Neural cell (in vitro differentiated cells): ENCODE measurements at regions not wholly inside any gene's neighbourhood (a gene's known extent, or its start where the extent isn't known, plus 50 kb on each side); places are given as distances from the start of the nearest gene placed in this dataset.

Experiments used
- H2AFZ ChIP-seq: fragments of 200-600, 300-800 bp; sonication (generic), shearing (Covaris generic); 2 replicates; pipeline ENCODE4 v1.6.0; 2014; ENCODE audit warnings: low read depth, mild to moderate bottlenecking, antibody characterized with exemption, low read length, moderate library complexity
- H3F3A ChIP-seq: fragments of 200-600 bp; shearing (Covaris generic); 2 replicates; pipeline ENCODE4 v1.6.1; 2016; ENCODE audit warnings: mild to moderate bottlenecking, moderate library complexity, mixed read lengths, antibody characterized with exemption, low read length; ENCODE audit not compliant: insufficient read depth, poor library complexity, severe bottlenecking
- H3K27ac ChIP-seq: fragments of 200-600, 300-800 bp; sonication (generic), shearing (Covaris generic); 2 replicates; pipeline ENCODE4 v1.5.1; 2014; ENCODE audit warnings: mild to moderate bottlenecking, low read length, moderate library complexity
- H3K27me3 ChIP-seq: fragments of 300-800, 200-600 bp; sonication (generic), shearing (Covaris generic); 2 replicates; pipeline ENCODE4 v1.6.0; 2014; ENCODE audit warnings: mild to moderate bottlenecking, low read depth, low read length, moderate library complexity; ENCODE audit not compliant: insufficient read depth
- H3K36me3 ChIP-seq: fragments of 300-800, 200-600 bp; sonication (generic), shearing (Covaris generic); 2 replicates; pipeline ENCODE4 v1.5.1; 2014; ENCODE audit warnings: mild to moderate bottlenecking, antibody characterized with exemption, low read length, moderate library complexity; ENCODE audit not compliant: insufficient read depth
- H3K4me2 ChIP-seq: fragments of 300-800, 200-600 bp; sonication (generic), shearing (Covaris generic); 2 replicates; pipeline ENCODE4 v1.6.0; 2014; ENCODE audit warnings: mild to moderate bottlenecking, low read length
- H3K4me3 ChIP-seq: fragments of 300-800, 200-600 bp; sonication (generic), shearing (Covaris generic); 2 replicates; pipeline ENCODE4 v1.5.1; 2014; ENCODE audit warnings: mild to moderate bottlenecking, low read length, moderate library complexity
- H3K79me2 ChIP-seq: fragments of 200-600 bp; shearing (Covaris generic); replicated peaks from 2 replicates; pipeline ENCODE4 v1.6.0; 2014; ENCODE audit warnings: mild to moderate bottlenecking, low read length, moderate library complexity; ENCODE audit not compliant: insufficient read depth
- H3K9ac ChIP-seq: fragments of 300-800, 200-600 bp; sonication (generic), shearing (Covaris generic); 2 replicates; pipeline ENCODE4 v1.6.1; 2016; ENCODE audit warnings: mild to moderate bottlenecking, low read length, mixed read lengths
- H3K9me2 ChIP-seq: fragments of 200-600 bp; shearing (Covaris generic); 2 replicates; pipeline ENCODE4 v1.6.1; 2016; ENCODE audit warnings: mild to moderate bottlenecking, low read length, mixed read lengths; ENCODE audit not compliant: insufficient read depth
- H3K9me3 ChIP-seq: fragments of 200-600, 300-800 bp; sonication (generic), shearing (Covaris generic); 2 replicates; pipeline ENCODE4 v1.6.1; 2016; ENCODE audit warnings: mild to moderate bottlenecking, mixed run types, low read length, moderate library complexity, mixed read lengths
- H4K20me1 ChIP-seq: fragments of 200-600 bp; shearing (Covaris generic); 2 replicates; pipeline ENCODE4 v1.6.1; 2016; ENCODE audit warnings: mild to moderate bottlenecking, mixed run types; ENCODE audit not compliant: insufficient read depth
- EP300 ChIP-seq: fragments of 450-650 bp; conservative IDR thresholded peaks from 2 replicates; pipeline ENCODE4 v1.6.1; 2014; ENCODE audit warnings: antibody characterized with exemption, mild to moderate bottlenecking, moderate library complexity; ENCODE audit not compliant: poor library complexity, severe bottlenecking
- EZH2 ChIP-seq: fragments of 200-600, 300-800 bp; shearing (Covaris generic), sonication (generic); IDR thresholded peaks from 2 replicates; pipeline ENCODE4 v1.6.1; 2014; ENCODE audit warnings: antibody characterized with exemption, low read length, borderline replicate concordance, mild to moderate bottlenecking; ENCODE audit not compliant: insufficient read depth, poor library complexity, severe bottlenecking
- MXI1 ChIP-seq: fragments of 450-650 bp; conservative IDR thresholded peaks from 2 replicates; pipeline ENCODE4 v1.6.1; 2014; ENCODE audit warnings: antibody characterized with exemption, mild to moderate bottlenecking; ENCODE audit not compliant: poor library complexity, severe bottlenecking
- POLR2AphosphoS5 ChIP-seq: IDR thresholded peaks from 2 replicates; pipeline ENCODE4 v1.6.1; 2012
- RAD21 ChIP-seq: fragments of 450-650 bp; conservative IDR thresholded peaks from 2 replicates; pipeline ENCODE4 v1.6.1; 2014; ENCODE audit warnings: antibody characterized with exemption, mild to moderate bottlenecking, moderate library complexity
- REST ChIP-seq: IDR thresholded peaks from 2 replicates; pipeline ENCODE4 v1.6.1; 2012; ENCODE audit warnings: borderline replicate concordance
- SMC3 ChIP-seq: fragments of 450-650 bp; conservative IDR thresholded peaks from 2 replicates; pipeline ENCODE4 v1.6.1; 2014; ENCODE audit warnings: antibody characterized with exemption, mild to moderate bottlenecking, moderate library complexity; ENCODE audit not compliant: poor library complexity
- TAF1 ChIP-seq: IDR thresholded peaks from 2 replicates; pipeline ENCODE4 v1.6.1; 2012; ENCODE audit warnings: low read depth
- TF ChIP-seq, protein P1 (sequence below): fragments of 450-650 bp; IDR thresholded peaks from 2 replicates; pipeline ENCODE4 v1.5.1; 2014; ENCODE audit warnings: antibody characterized with exemption, mild to moderate bottlenecking, moderate library complexity; ENCODE audit not compliant: poor library complexity, severe bottlenecking

GRCh38 chr13:79860791-79861190 is 379.8 kb downstream of the NDFIP2 start:
- Histone ChIP-seq H4K20me1 (no peaks in the 10 kb centered on the region), H3K9me2 (no peaks in the 10 kb centered on the region), H3K27me3 (no peaks in the 10 kb centered on the region), H3K9ac (no peak overlapping the region), H3K4me2 (no peak overlapping the region), H3K4me3 (no peak overlapping the region), H2AFZ (no peak overlapping the region), H3F3A (no peaks in the 10 kb centered on the region), H3K27ac (no peak overlapping the region), H3K79me2 (no peaks in the 10 kb centered on the region), H3K36me3 (no peaks in the 10 kb centered on the region), H3K9me3 (no peaks in the 10 kb centered on the region)
- TF ChIP-seq TAF1 (no peak), EZH2 (no peak), EP300 (no peak), REST (no peak), SMC3 (no peak), POLR2AphosphoS5 (no peak), RAD21 (no peak), MXI1 (no peak)
- TF ChIP-seq, protein P1, sequence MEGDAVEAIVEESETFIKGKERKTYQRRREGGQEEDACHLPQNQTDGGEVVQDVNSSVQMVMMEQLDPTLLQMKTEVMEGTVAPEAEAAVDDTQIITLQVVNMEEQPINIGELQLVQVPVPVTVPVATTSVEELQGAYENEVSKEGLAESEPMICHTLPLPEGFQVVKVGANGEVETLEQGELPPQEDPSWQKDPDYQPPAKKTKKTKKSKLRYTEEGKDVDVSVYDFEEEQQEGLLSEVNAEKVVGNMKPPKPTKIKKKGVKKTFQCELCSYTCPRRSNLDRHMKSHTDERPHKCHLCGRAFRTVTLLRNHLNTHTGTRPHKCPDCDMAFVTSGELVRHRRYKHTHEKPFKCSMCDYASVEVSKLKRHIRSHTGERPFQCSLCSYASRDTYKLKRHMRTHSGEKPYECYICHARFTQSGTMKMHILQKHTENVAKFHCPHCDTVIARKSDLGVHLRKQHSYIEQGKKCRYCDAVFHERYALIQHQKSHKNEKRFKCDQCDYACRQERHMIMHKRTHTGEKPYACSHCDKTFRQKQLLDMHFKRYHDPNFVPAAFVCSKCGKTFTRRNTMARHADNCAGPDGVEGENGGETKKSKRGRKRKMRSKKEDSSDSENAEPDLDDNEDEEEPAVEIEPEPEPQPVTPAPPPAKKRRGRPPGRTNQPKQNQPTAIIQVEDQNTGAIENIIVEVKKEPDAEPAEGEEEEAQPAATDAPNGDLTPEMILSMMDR: no peak

DNA sequence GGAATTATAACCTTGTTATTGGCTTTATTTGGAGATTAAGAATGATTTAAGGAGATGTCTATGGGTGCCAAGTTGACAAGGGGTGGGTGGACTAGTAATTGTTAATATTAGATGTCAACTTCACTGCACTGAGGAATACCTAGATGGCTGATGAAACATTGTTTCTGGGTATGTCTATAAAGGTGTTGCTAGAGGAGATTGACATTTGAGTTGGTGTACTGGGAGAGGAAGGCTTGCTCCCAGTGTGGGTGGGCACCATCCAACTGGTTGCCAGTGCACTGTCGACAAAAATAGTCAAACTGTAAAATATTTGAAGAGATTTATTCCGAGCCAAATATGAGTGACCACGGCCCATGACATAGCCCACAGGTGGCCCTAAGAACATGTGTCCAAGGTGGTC is 378.8 kb downstream of the NDFIP2 start:
- TF ChIP-seq, protein P1: no peak
- TF ChIP-seq EZH2 (no peak), REST (no peak), MXI1 (no peak), EP300 (no peak), POLR2AphosphoS5 (no peak), SMC3 (no peak), RAD21 (no peak), TAF1 (no peak)
- Histone ChIP-seq H3K79me2 (no peaks in the 10 kb centered on the region), H3K9me3 (no peaks in the 10 kb centered on the region), H3K27me3 (no peaks in the 10 kb centered on the region), H3K9ac (no peak overlapping the region), H3K4me2 (no peak overlapping the region), H3F3A (no peaks in the 10 kb centered on the region), H3K9me2 (no peaks in the 10 kb centered on the region), H4K20me1 (no peaks in the 10 kb centered on the region), H2AFZ (no peak overlapping the region), H3K4me3 (no peak overlapping the region), H3K27ac (no peak overlapping the region), H3K36me3 (no peaks in the 10 kb centered on the region)
